CD1c-positive myeloid dendritic cell (primary cell): ENCODE measurements at regions not wholly inside any gene's neighbourhood (a gene's known extent, or its start where the extent isn't known, plus 50 kb on each side); places are given as distances from the start of the nearest gene placed in this dataset.
"Not testable (repeated sequence)": the region's sequence is repeated elsewhere in the genome, so short reads cannot be mapped to it uniquely, and the experiment has no call there.

Experiments
- DNase-seq: peaks from one replicate; pipeline ENCODE4 v3.0.0-alpha.2; 2016; ENCODE audit errors: extremely low spot score

DNA sequence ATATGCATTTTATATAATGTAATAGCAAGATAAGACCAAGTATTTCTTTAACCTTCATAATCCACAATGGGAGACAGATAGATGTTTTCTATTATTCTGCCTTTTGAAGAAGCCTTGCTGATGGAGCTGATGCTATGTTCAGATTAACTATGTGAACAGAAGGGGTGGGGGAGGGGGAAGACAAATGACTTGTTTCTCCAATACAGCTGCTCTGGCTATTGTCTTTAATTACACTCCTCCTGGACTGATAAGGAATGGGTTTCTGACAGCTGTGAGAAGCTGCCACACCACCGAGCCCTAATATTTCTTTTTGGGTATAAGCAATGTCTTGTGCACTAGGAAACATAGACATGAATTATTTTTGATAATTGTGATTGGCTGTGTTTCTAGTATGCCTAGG is 62.0 kb downstream of the CAVIN4 start:
- DNase-seq = no peak

DNA sequence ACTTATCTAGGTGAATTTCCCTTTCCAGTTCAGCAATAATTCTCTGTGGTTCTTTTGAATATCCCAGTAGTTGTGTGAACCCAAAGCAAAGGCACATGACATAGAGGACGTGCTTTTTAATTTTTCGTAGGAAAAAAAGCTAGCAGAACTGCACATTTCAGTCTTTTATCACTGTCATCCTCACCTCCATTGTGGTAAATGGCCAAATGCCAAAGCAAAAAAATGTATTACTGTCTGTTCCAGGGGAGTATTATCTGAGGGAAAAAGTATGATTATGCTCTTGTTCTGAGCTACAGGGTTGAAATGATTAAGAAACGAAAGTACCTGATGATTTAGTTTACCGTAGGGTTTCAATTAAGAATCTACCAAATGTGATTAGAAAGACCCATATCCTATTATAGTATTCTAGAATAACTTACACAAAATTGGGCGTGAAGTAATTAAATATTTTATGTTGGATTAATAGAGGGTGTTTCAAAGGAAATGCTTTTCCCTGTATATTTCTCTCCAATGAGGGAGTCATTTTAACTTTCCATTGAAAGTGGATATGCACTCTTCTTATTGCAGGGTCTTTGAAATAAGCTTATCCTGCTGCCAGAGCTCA is 62.7 kb downstream of the CAVIN4 start:
- DNase-seq = no peak

DNA sequence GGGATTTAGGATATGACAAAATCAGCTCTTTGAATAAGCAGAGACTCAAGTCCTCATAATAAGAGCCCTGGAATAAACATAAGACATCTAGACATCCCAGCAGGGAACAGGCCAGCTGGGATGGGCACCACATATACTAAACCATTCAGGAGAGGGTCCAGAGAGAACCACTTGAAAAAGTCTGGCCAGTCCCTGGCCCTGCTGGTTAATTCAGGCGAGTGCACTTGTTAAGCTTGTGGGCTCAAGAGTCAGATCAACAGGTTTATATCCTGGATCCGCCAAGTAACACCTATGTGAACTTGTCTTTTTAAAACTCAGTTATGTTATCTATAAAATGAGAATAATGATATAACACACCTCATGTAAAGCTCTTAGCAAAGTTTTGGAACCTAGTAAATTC is 63.3 kb downstream of the CAVIN4 start:
- no peak for DNase-seq

DNA sequence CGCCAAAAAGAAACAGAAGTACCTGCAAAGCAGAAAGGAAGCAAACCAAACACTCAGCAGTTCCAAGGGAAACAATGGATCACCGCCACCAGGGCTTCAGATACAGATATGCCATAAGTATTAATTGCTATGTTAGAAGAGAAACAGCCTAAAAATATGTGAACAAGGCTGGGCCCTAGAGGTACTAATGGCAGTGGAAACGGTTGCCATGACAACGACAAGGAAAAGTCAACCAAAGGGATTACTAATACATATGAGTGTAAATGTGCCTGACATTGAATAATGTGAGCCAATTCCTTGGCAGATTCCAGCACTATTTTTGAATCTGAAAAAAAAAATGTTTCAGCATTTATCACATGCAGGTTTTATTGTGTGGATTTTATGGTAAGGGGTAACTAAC is 75.0 kb downstream of the CAVIN4 start:
- DNase-seq = no peak

DNA sequence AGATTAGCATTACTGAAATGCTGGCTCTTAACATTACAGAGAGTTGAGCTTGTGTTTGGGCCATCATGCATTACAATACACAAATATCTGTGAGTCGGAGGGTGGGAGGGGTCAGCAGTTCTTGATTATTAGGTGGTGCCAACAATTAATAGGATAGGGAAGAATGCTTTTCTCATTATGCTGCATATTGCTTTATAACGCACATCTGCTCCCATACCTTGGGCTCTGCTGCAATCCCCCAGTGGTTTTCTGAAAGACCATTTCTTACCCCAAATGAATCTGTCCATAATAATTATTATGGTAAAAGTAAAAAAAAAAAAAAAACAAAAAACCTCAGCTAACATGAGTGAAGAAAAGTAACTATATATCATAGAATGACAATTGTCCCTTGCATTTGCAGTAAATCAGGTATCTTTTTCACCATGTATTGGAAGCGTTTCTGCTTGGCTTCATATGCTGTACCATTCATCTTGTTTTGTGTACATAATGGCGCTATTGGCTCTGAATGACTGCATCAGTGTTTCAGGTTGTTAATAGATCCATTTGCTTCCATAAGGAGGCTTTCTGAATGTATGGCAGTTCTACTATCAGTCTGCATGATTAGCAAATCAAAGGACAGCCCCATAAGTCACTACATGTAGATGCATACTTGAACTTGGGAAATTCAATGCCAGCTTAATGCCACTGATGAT is 75.9 kb downstream of the CAVIN4 start:
- no peak for DNase-seq

DNA sequence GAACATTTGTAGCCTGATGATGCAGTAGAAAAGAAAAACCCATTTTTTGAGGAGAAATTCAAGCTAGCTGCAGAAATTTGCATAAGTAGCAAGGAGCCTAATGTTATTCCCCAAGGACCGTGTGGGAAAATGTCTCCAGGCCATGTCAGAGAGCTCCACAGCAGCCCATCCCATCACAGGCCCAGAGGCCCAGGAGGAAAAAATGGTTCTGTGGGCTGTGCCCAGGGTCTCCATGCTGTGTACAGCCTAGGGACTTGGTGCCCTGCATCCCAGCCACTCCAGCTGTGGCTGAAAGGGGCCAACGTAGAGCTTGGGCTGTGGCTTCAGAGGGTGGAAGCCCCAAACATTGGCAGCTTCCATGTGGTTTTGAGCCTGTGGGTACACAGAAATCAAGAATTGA is 79.0 kb downstream of the CAVIN4 start:
- not testable (repeated sequence) for DNase-seq

DNA sequence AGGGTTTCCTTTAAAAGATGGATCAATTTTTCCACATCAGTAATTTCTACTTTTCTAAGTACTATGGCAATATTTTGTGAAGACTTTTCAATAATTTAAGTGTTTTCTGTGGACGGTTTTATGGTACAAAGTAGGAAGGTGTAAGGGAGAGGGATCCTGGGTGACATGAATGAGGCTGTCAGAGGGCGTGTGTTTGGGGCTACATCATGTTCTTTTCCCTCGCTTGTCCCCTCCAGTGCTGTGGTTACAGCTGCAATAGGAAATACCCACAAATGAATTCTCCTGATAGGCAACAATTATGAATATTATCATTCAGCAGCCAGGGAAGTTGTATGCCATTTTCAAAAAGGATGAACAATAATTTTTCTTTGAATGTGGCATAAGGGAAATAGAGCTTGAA is 83.8 kb downstream of the CAVIN4 start:
- no peak for DNase-seq

DNA sequence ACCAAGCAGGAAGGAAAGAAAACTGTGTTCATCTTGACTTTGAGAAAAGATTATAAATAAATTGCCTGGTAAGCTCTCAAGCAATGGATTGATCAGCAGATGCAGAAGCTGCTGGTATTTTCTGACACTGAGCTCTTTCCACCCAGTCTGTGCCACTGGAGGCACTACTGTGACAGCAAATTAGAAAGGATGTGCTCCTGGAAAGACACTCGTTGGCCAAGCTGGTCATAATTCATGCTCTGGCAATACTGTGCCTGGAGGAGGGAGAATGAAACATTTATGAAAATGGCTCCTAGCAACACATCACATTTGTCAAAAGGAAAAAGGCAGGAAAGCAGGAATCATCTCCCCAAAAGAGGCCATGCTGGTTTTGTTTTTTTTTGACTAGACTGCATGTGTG is 84.2 kb downstream of the CAVIN4 start:
- no peak for DNase-seq

DNA sequence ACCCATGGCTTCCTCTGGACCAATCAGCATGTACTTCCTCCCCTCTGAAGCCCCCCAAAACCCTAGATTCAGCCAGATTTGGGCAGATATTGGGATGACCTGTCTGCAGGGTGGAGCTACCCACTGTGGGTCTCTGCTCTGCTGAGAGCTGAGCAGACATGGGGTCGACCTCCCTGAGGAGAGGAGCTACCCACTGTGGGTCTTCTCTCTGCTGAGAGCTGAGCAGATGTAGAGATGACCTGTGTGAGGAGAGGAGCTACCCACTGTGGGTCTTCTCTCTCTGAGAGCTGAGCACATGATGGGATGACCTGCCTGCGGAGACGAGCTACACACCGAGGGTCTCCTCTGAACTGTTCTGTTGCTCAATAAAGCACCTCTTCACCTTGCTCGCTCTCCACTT is 89.6 kb downstream of the CAVIN4 start:
- DNase-seq = no peak

DNA sequence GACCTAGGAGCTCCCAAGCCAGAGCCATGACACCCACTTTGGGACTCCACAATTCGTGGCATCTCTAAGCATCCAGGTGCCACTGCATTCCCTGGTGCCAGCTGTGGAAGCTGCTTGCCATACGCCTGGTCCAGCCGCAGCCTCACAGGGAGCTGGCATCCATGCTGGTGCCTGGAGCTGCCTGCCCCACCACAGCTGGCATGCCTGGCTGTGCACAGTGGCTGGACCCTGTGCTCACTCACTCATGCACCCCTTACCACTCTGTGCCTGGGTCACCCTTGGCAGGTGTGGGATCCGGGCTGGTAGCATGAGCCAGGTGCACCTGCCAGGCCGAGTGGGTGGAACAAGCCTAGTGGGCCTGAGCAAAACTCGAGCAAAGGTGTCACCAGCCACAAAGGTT is 90.1 kb downstream of the CAVIN4 start:
- DNase-seq = no peak

DNA sequence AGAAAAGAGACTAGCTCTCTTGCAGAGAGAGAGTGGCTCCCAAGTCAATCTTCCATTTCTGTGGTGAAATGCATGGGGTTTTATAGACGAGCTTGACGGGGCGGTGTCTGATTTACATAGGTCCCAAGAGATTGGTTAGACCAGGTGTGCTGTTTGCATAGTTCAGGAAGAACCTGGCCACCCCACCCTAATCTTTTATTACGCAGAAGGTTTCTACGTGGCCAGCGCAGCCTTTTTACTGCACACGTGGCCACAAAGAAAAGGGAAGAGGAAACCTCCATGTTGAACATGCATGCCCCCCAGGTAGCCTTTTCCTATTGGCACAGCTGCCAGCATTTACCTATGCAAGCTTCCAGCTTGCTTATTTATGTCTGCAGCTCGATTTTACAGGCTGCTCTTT is 92.1 kb downstream of the CAVIN4 start:
- DNase-seq = no peak

DNA sequence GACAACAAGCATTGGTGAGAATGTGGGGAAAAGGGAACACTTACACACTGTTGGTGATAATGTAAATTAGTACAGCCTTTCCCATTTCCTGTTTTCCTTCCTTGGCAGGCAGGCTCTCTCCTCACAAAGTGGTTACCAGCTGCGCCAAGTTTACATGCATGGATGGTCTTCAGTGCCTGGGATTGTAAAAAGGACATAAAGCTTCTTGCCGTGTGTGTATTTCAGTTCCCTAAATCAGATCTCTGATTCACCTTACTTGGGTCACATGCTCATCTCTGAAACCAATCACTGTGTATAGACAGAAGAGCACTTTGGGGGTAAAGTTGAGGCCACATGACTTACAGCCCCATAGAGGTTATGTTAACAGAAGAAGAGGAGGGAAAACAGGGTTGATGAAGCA is 92.8 kb downstream of the CAVIN4 start:
- DNase-seq = no peak

DNA sequence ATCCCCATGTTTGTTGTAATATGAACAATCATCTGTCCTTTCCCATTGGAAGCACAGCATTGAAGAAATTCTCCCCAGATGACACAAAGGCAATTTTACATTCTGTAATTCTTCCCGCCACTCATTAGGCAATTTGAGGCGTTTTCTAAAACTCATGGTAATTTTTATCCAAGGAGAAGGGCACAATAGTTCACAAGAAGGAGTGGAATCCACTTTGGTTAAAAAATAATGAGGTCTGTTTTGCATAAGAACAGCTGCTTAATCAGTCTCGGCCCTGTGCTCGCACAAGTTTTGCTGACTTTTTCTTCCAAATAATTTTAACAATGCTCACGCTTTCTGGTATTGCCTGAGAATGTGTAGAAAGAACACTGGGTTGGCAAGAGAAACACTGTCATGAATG is 94.0 kb downstream of the CAVIN4 start:
- DNase-seq = no peak

DNA sequence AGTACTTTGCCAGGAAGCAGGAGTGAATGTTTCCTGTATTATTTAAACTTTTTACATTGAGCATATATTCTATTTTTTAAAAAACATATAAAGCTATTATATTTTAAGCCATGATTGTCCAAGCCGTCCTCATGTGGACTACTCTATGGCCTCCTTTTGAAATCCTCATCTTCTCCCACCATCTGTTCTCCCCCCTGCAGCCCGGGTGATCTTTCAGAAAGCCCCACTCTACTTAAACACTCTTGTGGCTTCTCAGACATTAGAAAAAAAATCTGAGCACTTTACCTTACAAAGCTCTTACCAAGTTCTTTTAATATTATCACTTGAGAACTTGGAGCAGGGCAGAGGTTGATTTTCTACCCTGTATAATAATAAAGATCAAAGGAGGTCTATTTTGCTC is 95.4 kb downstream of the CAVIN4 start:
- DNase-seq = no peak

DNA sequence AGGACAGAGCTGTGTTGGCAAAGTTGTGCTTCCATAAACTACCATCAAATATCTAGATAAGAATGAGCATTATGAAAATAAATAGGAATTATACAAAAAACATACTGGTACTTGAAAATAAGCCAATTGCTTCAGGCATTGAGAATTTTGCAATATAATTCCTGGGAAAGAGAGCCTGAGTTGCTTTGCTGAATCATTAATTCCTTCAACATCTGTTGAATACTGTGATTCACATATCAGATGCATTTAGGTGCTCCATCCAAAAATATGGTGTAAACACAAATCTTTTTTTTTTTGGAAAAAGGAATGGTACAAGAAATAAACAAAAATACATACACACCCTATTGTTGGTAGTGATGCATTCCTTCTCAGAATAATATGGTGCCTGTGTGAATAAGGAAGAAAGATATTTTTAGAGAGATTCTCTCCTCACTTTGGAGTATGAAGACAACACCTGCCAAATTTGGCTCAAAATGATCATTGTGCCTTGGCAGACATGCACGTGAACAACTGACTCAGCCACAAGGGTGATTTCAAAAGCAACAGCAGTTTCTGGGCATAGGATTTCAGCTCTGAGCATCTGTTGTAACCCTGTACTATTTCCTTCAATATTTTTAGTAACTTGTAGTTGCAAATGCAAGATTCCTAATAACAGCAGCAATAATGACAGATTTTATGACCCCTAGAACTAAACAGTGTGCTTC is 96.7 kb downstream of the CAVIN4 start:
- no peak for DNase-seq

DNA sequence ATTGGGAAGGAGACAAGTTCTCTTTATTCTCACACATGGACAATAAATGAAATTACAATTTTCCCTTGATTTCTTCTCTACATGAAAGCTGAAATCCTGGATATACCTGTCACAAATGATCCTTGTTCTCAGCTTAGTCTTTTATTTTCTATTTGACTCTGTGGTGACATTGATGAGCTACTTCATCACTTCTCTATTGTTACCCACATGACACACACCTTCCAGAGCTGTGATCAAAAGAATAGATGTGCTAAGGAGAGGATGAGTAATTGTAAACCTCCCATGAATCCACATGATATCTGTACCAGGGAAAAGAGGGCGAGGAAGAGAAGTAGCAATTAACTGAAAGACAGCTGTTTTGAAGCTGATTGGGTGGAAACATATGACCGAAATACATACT is 102.0 kb downstream of the CAVIN4 start:
- no peak for DNase-seq

DNA sequence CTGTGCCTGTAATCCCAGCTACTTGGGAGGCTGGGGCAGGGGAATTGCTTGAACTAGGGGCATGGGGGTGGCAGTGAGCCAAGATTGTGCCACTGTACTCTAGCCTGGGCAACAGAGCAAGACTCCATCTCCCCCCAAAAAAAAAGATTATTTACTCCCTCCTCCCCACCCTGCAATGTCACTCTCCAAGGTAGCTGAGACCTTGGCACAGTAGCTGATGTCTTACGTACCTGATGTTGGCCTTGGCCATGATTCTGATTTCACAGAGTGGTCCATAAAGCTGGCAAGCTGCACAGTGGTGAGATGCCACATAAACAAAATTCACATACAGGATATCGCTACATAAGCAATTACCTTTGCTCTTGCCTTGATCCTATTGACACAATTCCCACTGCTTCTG is 108.5 kb downstream of the CAVIN4 start:
- no peak for DNase-seq

DNA sequence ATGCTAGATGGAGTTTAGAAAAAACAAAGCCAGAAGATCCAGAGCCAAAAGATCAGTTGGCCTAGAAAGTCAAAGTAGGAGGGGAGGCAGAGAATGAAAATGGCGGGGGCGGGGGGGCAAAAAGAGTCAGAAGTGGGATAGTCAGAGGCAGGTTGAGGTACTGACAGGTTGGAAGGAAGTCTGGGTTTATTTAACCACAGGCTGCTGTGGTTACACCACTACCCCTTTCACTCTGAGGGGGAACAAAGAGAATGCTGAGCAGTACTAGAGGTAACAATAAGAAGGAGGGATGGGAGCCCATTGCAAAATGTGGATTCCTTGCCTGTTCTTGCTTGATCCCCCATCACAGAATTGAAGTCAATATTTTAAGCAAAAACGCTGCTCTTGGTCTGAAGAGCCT is 111.8 kb downstream of the CAVIN4 start:
- DNase-seq = no peak

DNA sequence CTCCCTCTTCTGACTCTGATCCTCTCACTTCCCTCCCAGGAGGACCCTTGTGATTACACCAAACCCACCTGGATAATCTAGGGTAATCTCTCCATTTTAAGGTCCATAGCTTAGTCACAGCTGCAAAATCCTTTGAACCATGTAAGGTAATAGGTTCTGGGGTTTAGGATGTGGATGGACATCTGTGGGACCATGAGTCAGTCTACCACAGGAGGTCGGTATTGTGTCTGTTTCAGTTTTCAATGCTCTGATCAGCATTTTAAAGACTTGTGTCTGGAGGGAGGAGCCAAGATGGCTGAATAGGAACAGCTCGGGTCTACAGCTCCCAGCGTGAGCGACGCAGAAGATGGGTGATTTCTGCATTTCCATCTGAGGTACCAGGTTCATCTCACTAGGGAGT is 112.6 kb downstream of the CAVIN4 start:
- no peak for DNase-seq

DNA sequence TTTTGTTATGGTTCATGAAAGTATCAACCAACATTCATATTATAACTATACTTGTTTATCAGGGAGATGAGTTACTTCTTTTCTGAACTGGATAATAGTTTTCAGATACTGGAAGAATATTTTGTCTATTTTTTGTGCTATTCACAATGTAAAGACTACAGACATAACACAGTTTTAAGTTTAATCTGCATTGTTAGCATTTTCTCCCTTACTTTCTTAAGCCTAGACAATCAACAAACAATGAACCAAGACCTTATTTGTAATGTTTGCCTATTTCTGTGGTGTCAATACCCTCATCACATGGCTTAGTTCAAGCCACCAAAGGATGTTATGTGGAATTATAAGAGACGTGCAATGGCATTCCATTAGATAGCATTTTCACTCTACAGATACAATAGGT is 119.5 kb downstream of the CAVIN4 start:
- no peak for DNase-seq

DNA sequence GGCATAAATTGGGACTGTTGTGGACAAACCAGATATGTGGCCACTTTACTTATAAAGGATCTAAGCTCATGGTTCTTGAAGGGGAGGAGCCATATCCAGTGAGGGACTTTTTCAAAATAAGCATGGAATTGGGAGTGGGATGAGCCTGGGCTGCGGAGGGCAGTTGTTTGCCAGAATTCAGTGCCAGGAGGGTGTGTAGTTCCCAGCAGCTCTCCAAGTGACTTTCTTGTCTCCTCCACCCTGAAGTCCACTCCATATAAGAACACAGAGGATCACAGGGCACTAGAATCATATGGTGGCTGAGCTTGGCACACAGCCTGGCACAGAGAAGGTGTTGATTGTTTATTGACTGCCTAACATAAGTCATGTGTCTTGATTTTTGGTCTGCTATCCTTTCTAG is 121.1 kb downstream of the CAVIN4 start:
- DNase-seq = no peak

DNA sequence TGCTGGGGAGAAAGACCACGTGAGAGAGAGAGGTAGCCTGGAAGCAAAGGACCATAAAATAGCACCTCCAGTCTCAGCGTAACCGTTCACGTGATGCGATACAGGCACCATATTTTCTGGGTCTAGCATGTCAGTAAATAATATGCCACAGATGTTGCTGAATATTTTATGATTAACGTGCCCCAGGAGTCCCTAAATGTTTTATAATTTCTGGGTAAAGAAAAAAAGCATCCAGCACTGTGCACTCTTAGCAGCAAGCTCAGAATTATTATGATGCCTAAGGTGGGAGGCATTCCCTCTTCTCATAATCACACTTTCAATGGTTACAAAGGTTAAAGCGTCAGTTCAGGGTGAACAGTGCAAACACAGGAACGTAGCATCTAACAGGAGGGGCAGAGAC is 121.8 kb downstream of the CAVIN4 start:
- DNase-seq = no peak

DNA sequence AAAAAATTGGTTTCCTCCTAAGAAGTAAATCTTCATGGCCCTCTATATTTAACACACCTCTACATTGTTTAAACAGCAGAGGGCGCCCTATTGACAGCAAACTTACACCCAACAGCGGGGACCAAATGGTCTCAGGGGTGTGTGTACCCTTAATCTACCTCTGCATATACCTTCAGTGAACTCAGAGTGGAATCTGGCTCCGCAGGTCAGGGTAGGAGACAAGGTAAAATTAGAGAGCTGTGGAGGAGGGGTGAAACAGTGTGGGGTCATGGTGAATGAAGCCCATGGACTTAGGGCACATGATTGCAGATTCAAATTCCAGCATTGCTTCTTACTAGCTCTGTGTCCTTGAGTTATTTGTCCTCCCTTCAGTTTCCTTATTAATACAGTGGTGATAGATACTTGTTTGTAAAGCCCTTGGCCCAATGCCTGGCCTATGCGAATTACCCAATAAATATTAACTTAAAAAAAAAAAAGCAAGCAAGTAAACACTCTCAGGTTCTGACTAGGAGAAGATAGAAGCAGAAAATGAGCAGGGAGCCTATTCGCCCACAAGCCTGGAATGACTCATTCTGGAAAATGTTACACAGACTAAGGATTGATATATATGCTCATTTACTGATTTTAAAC is 122.9 kb downstream of the CAVIN4 start:
- no peak for DNase-seq
